EH (cell line): ENCODE measurements at regions not wholly inside any gene's neighbourhood (a gene's known extent, or its start where the extent isn't known, plus 50 kb on each side); places are given as distances from the start of the nearest gene placed in this dataset.

Source experiments
- DNase-seq: peaks from one replicate; pipeline ENCODE4 v3.0.0-alpha.2; 2015; ENCODE audit warnings: low read depth

DNA sequence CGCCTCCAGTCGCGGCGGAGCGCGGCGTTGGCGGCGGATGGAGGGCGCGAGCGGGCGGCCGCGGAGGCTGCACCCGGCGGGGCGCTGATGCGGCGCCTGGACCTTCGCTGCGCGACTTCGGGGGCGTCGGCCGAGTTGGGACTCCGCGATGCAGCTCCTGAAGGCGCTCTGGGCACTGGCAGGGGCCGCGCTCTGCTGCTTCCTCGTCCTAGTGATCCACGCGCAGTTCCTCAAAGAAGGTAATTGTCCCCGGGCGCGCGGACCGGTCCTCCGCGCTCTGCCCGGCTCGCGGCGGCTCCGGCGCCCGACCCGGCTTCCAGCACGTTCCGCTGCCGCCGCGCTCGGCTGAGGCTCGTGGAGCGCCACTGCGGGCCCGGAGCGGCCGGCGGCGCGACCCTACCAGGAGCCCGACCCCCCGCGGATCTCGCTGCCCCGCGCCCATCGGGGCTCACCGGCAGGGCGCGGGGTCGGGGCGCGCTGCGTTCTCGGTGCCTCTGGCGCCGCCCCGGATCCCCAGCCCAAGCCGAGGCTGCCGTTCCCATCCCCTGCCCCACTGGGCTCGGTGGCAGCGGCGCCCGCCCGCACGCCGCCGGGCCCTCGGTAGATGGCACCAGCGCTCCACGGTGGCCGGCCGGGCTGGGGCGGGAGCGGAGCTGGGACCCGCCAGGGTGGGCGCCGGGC, 1251.2 kb downstream of the BRD1 start:
- DNase-seq, result no peak

DNA sequence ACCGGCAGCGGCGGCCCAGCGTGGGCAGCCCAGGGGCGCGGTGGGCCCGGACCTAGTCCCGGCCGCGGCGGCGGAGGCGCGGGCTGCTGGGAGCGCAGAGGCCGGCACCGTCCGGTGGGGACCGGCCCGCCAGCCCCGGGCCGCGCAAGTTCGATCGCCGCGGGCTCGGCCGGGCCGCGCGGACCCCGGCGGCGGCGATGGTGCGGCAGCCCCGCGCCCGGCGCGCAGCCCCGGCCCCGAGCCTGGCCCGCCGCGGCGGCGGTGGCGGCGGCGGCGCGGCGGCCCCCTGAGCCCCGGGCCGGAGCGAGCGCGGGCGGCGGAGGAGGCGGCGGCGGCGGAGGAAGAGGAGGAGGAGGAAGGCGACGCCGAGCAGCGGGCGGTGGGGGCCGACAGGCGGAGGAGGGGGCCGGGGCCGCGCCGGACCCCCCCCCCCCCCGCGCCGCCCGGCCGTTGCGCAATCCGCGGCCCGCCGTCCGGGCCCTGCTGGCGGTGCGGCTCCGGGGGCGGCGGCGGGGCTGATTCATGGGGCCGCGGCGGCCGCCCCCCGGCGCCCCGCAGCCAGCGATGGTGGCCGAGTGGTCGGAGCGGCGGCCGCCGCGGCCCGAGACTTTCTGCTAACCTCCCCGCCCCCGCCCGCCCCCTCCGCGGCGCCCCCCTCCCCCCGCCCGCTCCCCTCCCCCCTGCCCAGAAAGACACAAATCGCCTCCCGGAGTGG, 1251.9 kb downstream of the BRD1 start:
- no peak for DNase-seq

DNA sequence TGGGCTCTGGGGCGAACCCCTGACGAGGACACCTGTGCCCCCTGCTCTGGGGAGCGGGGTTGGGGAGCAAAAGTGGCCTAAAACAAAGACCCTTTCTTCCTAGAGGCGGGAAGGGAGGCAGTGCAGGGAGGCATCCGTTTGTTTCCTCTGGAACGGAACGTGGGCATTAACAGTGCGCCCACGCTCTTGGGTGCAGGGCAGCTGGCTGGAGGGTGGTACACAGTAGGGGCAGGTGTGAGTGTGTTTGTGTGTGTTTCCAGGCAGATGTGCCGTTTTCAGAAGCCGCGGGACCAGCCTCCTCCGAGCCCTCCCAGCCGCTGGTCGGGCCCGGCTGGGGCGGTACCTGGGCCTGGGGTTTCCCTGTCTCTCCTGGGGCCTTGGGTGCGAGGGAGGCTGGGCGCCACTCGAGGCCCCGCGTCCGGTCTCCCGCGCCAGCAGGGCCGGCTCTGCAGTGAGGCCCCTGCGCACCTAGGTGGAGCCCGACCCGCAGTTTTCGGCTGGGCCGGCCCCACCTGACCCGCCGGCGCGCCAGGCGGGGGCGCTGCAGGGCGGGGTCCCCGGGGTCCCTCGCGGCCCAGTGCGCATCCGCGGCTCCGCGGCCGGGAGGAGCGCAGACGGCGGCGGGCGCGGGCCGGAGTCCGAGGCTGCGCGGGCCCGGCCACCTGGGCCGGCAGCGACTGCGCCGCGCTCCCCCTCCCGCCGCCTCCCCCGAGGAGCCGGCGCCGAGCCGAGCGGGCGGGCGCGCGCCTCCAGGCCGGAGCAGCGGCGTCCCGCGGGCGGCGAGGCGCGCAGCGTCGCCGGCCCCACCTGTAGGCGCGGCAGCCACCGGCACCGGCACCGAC, 1252.7 kb downstream of the BRD1 start:
- no peak for DNase-seq

GRCh38 chr22:48573766-48574165, 1253.9 kb downstream of the BRD1 start:
- no peak for DNase-seq

DNA sequence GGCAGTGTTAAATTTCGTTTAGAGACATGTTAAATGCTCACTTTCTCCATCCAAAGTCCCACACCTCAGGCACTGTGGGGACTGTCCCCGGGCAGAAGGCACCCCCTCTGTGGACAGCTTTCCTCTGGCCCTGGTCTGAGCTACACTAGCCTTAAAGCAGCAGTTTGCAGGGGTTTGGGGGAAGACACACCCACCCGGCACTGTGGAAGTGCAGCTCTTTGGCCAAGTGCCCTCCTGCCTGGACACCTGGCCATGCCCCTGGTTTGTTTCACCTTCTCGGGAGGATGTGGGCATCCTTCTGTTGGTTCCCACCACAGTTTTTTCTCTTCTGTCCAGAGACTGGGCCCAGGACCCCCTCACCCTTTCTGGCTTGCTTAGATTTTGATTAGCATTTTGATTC, 1254.7 kb downstream of the BRD1 start:
- no peak for DNase-seq

DNA sequence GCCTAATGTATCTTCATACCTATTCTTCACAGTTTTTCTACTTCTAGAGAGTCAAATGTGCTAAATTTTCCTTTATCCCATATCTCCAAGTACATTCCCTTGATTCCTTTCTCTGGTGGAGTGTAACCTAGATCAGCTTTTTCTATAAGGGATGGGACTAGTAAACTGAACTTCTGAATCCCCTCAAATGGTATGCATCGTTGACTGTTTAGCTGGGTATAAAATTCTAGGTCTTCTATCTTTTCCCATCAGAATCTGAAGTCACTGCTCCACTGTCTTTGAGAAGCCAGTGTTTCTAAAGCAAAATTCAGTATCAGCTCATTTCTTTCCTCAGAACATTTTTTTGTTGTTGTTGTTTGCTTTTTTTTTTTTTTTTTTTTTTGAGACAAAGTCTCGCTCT, 1256.8 kb downstream of the BRD1 start:
- no peak for DNase-seq

DNA sequence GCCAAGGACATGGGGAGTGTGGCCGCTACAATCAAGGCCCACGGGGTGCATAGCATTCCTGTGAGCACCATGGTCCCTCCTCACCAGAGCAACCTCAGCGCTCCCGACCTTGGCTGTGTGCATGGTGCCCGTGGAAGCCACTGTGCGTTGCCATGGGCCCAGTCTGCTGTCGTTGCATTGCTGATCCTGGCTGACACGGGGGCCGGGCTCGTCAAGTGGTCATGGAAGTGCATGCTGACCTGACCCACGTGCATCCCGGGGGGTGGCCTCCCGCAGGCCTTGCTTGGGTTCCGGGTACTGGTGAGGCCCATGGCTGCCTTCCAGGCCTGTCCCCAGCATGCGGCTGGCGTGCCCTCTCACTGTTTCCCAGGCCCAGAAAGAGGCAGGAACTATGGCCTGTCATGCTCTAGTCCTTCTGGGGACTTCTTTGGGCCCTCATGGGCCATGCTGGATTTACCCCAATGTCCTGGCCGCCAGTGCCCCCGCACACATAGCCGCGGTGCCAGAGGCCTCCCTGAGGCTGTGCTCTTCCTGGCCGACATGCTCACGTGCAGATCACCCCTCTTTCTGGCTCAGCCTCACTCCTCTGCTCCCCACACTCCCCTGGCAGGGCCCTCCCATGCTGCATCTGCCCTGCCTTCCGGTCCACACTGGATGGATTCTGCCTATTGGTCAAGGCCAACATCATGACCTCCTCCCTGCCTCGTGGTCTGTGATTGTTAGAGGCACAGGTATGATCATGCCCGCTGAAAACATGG, 1258.0 kb downstream of the BRD1 start:
- DNase-seq, result no peak

- no peak for DNase-seq
These were observed 1258.8 kb downstream of the BRD1 start for GRCh38 chr22:48568736-48569330.

DNA sequence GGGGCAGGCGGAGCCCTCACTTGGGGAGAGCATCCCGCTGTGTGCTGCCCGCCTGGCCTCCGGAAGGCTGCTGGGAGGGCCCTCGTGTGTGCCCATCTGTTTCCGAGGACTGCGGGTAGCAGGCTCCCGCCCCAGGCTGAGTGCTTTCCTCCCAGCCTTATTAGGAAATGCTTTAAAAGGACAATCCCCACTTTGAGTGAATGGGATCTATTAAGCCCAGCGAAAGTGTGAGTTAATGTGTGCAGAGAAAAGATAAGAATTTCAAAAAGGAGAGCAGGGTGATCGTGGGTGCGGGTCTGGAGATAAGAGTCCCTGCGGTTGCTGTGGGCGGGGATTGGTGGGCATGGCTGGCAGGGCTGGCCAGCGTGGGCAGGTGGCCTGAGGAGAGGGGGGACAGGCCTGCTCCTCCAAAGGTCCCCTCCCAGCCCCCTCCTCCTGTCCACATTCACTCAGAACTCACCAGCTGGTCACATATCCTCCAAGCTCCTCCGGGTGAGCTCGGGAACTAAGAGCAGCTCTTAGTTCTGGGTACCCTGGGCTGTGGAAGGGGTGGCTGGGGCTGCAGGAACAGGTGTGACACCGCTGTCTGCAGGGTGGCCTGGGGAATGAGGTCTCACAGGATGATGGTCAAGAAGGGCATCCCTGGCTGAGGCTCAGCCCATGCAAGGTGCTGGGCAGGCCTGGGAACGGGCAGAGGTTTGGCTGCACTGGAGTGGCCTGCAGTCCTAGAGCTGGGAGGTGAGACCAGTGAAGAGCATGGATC, 1260.3 kb downstream of the BRD1 start:
- no peak for DNase-seq

GRCh38 chr22:48566741-48567140, 1260.9 kb downstream of the BRD1 start:
- DNase-seq, result no peak

DNA sequence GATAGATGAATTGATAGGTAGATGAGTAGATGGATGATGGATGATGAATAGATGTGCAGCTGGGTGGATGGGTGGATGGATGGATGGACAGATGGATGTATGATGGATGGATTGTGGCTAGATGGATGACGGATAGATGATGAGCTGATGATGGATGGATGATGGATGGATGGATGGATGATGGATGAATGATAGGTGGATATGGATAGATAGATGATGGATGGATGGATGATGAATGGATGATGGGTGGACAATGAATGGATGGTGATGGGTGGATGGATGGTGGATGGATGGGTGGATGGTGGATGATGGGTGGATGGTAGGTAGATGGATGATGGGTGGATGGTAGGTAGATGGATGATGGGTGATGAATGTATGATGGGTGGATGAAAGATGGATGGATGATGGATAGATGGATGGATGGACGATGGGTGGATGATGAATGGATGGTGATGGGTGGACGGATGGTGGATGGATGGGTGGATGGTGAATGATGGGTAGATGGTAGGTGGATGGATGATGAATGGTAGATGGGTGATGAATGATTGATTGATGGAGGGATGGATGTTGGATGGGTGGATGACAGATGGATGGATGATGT, 1261.7 kb downstream of the BRD1 start:
- DNase-seq, result no peak

- DNase-seq, result no peak
These were observed 1262.7 kb downstream of the BRD1 start for GRCh38 chr22:48564995-48565394.

- DNase-seq, result no peak
These were observed 1263.7 kb downstream of the BRD1 start for GRCh38 chr22:48563966-48564330.

DNA sequence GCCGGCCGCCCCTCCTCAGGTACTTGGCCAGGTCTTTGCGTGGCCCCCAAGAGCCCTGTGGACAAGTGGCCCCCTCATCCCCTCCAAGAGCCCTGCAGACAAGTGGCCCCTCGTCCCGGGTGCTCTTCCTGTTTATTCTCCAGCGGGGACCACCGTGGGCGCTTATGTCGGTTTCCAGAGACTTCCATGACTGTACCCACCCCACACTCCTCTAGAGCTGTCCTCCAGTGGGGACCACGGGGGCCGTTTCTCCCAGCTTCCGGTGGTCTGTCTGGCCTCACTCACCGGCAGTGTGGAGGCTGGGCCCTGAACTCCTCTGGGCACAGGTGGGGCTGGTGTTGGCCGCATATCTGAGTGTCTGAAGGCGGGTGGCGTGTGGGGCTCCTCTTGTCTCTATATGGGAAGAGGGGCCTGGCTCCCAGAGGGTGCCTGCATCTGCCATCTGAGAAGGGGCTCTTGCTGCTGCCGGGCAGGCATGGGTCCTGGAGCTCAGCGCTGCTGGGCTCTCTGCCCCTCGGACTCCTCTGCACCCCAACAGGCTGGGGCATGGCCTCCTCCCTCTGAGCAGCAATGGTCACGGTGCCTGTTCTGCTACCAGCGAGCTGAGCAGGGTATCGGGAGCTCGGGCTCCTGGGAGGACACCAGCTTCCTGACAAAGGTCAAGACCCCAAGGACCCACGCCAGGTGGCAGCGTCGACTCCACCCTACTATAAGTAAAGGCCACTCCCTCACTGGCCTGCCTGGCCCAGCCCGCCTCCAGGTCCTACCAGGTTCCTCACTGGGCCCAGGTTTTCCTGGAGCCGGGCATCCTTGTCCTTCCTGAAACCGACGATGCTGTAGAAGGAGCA, 1264.3 kb downstream of the BRD1 start:
- DNase-seq, result no peak

GRCh38 chr22:48561676-48562075, 1266.0 kb downstream of the BRD1 start:
- no peak for DNase-seq

GRCh38 chr22:48560836-48561235, 1266.8 kb downstream of the BRD1 start:
- DNase-seq, result no peak

- DNase-seq, result no peak
These were observed 1267.3 kb downstream of the BRD1 start for GRCh38 chr22:48560389-48560751.

- DNase-seq, result no peak
These were observed 1267.9 kb downstream of the BRD1 start for GRCh38 chr22:48559647-48560388.
